Nephron progenitor cell (in vitro differentiated cells): ENCODE measurements at regions not wholly inside any gene's neighbourhood (a gene's known extent, or its start where the extent isn't known, plus 50 kb on each side); places are given as distances from the start of the nearest gene placed in this dataset.

ENCODE experiments used
- DNase-seq: peaks from one replicate; pipeline ENCODE4 v3.0.0; 2021
- H3K27ac Mint-ChIP-seq: 2 replicates; pipeline ENCODE4 v1.8.0; 2021; ENCODE audit warnings: mild to moderate bottlenecking, moderate library complexity, mixed read lengths
- H3K27me3 Mint-ChIP-seq: 2 replicates; pipeline ENCODE4 v1.8.0; 2021; ENCODE audit warnings: mild to moderate bottlenecking, low read depth, mixed read lengths; ENCODE audit not compliant: poor library complexity
- H3K36me3 Mint-ChIP-seq: 2 replicates; pipeline ENCODE4 v1.8.0; 2021; ENCODE audit warnings: low read depth, mixed read lengths
- H3K4me1 Mint-ChIP-seq: 2 replicates; pipeline ENCODE4 v1.8.0; 2021; ENCODE audit warnings: mixed read lengths
- H3K4me3 Mint-ChIP-seq: 2 replicates; pipeline ENCODE4 v1.8.0; 2021; ENCODE audit warnings: mild to moderate bottlenecking, moderate library complexity, mixed read lengths
- H3K9me3 Mint-ChIP-seq: 2 replicates; pipeline ENCODE4 v1.8.0; 2021; ENCODE audit warnings: mild to moderate bottlenecking, moderate library complexity, mixed read lengths
- CTCF ChIP-seq: fragments of 200-600 bp; sonication (generic); IDR thresholded peaks from 2 replicates; pipeline ENCODE4 v1.5.0; 2021; ENCODE audit warnings: antibody characterized with exemption

- DNase-seq: no peak
- Mint-ChIP-seq H3K36me3 (no peaks in the 10 kb centered on the region), H3K27ac (no peak overlapping the region), H3K4me3 (no peak overlapping the region), H3K27me3 (peaks cover 27% of the 10 kb centered on the region), H3K4me1 (no peaks in the 10 kb centered on the region), H3K9me3 (peaks cover 8% of the 10 kb centered on the region)
- TF ChIP-seq CTCF: no peak
Observed at GRCh38 chr22:49433717-49434611, 393.7 kb downstream of the BRD1 start.

GRCh38 chr22:49432897-49433443 is 394.7 kb downstream of the BRD1 start:
- Mint-ChIP-seq H3K4me3 (no peak overlapping the region), H3K27me3 (peaks cover 31% of the 10 kb centered on the region)
- DNase-seq: no peak

GRCh38 chr22:49432211-49432896 is 395.3 kb downstream of the BRD1 start:
- Mint-ChIP-seq H3K27ac (no peak overlapping the region), H3K27me3 (peaks cover 28% of the 10 kb centered on the region), H3K4me1 (no peaks in the 10 kb centered on the region), H3K4me3 (no peak overlapping the region), H3K36me3 (no peaks in the 10 kb centered on the region), H3K9me3 (peaks cover 8% of the 10 kb centered on the region)
- DNase-seq: no peak
- TF ChIP-seq CTCF: no peak

More at GRCh38 chr22:49432897-49433443, 394.7 kb downstream of the BRD1 start:
- Mint-ChIP-seq H3K36me3 (no peaks in the 10 kb centered on the region), H3K27ac (no peak overlapping the region), H3K9me3 (peaks cover 8% of the 10 kb centered on the region), H3K4me1 (no peaks in the 10 kb centered on the region)
- no peak for TF ChIP-seq CTCF

GRCh38 chr22:49431551-49431950 is 396.1 kb downstream of the BRD1 start:
- no peak for DNase-seq
- no peak overlapping the region for H3K4me3 Mint-ChIP-seq
- peaks cover under 1% of the 10 kb centered on the region for H3K4me1 Mint-ChIP-seq
- peaks cover 30% of the 10 kb centered on the region for H3K27me3 Mint-ChIP-seq
- H3K9me3 Mint-ChIP-seq: peaks cover 8% of the 10 kb centered on the region
- no peak for TF ChIP-seq CTCF
- H3K27ac Mint-ChIP-seq: no peak overlapping the region
- no peaks in the 10 kb centered on the region for H3K36me3 Mint-ChIP-seq

- Mint-ChIP-seq H3K27me3 (peaks cover 31% of the 10 kb centered on the region), H3K36me3 (no peaks in the 10 kb centered on the region), H3K9me3 (no peaks in the 10 kb centered on the region), H3K4me3 (no peak overlapping the region), H3K27ac (no peak overlapping the region), H3K4me1 (peaks cover 26% of the 10 kb centered on the region)
- no peak for TF ChIP-seq CTCF
- no peak for DNase-seq
Observed at GRCh38 chr22:49429066-49429465, 398.6 kb downstream of the BRD1 start.
